GM19238 (cell line): ENCODE measurements at regions not wholly inside any gene's neighbourhood (a gene's known extent, or its start where the extent isn't known, plus 50 kb on each side); places are given as distances from the start of the nearest gene placed in this dataset.
"Not testable (repeated sequence)": the region's sequence is repeated elsewhere in the genome, so short reads cannot be mapped to it uniquely, and the experiment has no call there.

Experiments
- DNase-seq: peaks from one replicate; pipeline ENCODE4 v3.0.0; 2011; ENCODE audit warnings: low spot score; ENCODE audit not compliant: insufficient read length

DNA sequence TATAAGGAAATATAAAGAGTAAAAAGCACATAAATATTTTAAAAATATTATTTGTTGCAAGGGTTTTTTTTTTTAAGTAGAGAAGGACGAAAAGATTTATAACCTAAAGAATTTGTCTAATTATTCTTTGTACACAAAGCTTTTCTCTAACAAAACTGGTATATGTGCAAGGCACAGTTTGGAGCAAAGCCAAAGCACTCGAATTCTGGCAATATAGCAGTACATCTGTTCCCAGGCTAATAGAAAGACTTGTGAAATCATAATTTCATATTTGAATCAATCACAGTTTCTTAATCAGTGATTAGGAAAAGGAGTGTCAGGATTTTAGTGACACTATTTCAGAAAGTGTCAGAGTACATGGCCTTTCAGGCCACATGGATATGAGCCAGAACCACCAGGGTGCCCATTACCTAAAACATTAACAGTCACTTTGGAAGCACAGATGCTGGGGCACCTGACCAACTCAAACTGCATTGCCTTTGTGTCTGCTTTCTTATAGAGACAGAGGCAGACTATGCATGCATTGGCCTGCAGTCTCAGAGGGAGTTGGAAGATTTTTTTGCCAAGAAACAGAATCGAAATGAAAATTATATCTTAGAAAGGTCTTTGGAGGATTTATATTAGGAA lies 651.8 kb upstream of the SGO1 start:
- no peak for DNase-seq

DNA sequence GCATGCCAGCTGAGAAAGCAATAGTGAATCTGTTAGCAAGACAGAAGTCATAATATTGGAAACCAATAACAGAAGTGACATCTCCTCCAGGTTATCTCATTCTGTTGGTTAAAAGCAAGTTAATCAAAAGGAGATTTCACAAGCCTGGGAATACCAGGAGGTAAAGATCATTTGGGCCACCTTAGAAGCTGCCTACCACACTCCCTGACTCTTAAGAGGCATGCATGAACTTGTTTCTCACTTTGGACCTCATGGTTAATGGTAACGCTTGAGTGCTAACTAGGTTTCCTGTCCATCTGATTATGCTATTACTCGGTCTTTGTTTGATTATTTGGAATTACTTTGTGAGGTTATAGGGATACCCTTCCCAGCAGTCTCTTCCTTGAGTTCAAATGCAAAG lies 650.8 kb upstream of the SGO1 start:
- DNase-seq, result no peak

DNA sequence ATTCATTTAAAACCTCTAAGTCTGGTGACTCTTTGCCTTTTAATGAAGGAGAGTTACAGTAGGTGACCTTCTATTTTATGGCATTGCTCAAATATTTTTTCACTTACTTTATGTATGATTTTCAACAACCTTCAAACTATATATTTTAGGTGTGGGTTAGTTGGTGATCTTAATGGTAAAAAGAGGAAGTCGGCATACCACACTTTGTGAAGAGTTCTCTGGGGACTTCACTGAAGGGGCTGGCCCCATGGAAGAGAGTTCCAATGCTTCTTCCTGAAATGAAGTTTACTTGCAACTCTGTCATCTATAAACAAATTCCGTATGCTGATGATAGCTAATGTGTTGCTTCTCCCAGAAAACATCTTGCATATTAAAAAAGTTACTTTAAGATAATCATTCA lies 647.0 kb upstream of the SGO1 start:
- no peak for DNase-seq

DNA sequence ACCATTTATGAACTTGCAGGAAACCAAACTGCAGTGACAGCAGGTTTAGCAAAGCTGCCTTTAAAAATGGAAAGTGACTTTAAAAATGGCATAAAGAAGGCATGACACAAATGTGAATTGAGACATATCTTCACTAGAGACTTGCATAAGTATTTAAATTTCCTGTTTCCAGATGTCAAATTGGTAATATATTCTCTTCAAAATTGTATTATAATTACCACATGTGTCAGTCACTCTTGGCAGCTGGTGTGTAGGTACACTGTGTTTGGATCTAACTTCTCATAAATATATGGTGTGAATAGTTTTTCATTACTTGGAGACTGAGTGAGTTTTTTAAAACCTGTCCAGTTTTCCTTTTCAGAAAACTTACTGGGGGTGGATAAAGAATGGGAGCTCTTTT lies 636.2 kb upstream of the SGO1 start:
- DNase-seq, result no peak

DNA sequence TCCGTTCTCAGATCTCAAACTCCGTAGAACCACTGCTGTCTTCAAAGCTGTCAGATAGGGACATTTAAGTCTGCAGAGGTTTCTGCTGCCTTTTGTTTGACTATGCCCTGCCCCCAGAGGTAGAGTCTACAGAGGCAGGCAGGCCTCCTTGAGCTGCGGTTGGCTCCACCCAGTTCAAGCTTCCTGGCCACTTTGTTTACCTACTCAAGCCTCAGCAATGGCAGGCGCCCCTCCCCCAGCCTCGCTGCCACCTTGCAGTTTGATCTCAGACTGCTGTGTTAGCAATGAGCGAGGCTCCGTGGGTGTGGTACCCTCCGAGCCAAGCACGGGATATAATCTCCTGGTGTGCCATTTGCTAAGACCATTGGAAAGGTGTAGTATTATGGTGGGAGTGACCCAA lies 634.9 kb upstream of the SGO1 start:
- DNase-seq, result not testable (repeated sequence)

DNA sequence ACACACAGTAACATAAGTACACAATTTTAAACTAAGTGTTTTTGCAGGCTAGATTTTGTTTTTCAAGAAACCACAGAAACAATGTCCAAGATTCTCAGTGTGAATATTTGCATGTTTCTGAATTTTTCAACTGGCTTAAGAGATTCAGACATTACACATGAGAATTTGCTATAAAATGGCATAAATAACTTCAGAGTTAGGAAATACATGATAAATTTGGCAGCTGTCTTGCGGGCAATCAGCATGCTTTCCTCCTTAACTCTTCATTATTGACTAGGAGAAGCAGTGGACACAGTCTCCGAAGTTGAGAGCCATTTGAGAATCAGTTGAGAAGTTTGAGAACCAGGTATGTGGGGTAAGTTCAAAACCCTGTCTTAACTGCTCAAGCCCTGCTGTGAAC lies 625.6 kb upstream of the SGO1 start:
- DNase-seq, result no peak

DNA sequence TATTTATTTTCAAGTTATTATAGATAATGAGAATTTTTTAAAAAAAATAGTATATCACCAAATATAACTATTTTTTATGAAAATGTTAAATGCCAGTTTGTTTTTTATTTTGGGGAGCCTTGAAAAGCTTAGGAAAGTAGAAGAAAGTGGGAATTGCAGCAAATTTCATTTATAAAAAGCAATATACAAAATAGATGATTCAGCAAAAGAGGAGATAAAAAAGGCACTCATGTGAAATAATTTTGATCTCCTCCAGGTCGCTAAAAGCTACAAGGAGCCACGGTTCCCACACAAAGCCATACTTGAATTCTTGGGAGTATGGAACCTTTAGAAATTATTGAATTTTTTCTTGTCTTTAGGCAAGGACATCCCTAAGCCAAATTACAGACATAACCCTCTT lies 625.0 kb upstream of the SGO1 start:
- DNase-seq, result no peak

DNA sequence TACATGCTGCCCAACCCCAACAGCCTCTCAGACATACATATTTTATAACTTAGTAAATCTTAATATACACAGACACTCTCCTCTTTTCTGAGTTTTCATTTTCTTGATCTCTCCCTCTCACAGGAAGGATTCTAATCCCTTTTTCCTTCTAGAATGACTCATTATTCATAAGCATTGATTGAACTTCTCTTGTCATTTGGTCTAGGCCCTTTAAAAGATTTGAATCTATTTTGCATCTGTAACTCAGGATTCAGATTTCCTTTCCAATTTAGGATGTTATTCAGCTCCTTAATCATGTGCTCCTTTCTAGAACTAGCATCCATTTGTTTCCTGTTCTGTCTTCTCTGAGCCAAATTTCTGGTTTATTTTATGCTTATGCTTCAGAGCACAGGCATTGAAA lies 624.5 kb upstream of the SGO1 start:
- DNase-seq, result no peak

DNA sequence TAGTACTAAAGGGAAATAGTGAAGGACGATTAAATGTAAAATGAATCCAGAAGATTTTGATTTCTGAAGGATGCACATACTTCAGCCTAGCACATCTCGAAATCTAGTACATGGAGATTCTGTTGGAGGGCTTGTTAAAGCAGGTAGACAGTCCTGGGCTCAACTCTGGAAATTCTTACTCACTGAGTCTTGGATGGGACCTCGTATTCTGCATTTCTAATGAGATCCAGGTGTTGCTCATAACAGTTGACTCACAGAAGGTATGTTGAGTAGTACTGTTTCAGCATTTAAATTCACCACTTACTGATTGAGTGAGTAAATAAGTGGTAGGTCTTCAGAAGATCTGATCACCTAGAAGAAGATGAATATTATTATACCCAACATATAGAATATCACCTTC lies 623.4 kb upstream of the SGO1 start:
- DNase-seq, result no peak

DNA sequence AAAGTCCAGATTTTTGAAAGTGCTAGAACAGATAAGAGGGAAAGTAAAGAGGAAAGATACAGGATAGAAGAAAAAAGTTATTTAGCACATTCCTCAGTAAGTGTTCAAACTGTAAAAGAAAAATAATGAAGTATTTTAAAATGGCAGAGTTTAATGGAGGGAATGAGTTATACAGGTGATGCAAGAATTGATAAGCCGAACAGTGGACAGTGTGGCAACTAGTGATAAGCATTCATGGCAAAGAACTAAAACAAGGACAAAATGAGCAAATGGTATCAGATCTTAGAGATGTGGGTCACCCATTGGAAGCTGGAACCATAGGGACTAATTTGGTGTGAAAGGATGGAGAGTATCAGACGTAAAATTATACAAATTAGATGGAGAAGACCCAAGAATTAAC lies 622.9 kb upstream of the SGO1 start:
- no peak for DNase-seq

DNA sequence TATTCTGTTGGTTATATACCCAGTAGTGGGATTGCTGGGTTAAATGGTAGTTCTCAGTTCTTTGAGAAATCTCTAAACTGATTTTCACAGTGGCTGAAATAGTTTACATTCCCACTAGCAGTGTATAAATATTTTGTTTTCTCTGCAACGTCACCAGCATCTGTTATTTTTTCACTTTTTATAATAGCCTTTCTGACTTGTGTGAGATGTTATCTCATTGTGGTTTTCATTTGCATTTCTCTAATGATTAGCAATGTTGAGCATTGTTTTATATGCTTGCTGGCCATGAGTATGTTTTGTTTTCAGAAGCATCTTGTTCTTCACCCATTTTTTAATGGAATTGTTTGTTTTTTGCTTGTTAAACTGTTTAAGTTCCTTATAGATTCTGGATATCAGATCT lies 612.7 kb upstream of the SGO1 start:
- DNase-seq, result no peak

DNA sequence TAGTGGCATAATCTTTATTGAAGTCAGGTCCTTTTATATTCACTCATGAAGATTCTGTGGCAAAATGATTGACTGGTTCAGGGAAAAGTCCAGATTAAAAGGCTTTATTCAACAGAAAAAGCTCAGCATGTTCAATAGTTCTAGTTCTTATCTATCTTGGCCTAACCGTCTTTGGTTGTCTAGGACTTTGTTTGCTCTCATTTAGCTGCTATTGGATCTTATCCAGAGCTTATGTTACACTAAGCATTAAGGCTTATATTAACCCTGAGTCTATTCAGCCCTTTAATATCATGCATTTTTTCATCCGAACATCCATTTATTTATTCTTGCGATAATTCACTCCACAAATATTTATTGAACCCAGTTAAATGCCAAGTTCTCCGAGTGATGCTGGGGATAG lies 601.0 kb upstream of the SGO1 start:
- DNase-seq, result no peak

DNA sequence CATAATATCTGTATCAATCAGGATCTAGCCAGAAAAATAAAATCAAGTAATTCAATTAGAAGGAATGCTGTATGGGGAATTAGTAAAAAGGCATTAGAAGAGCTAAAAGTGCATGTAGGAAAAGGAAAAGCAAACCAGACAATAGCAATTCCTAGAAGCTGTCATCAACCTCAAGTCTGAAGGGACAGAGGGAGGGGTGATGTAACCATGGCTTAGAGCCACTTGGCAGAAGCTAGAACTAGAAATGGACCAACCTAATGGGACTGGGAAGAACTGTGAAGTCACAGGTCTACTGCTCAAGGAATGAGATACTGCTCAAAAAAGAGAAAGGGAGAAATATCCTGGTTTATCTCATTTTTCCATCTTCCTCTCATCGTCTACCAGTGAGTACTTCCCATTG lies 590.7 kb upstream of the SGO1 start:
- no peak for DNase-seq

DNA sequence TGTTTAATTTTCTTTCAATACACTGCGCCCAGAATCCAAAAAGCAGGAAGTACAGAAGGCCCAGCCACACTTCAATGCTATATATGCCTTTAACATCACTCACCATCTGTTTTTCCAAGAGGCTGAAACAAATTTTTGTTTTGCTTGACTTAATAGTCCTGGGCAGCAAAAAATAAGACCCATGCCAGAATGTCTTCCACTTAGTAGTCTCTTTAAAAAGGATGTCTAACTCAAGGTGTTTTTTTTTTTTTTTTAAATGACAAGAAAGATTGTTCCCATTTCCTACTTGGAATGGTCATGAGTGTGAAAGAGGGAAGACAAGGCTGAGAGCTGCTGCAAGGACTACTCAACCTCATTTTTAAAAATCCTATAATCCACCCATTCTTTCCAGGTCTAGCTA lies 590.3 kb upstream of the SGO1 start:
- no peak for DNase-seq

DNA sequence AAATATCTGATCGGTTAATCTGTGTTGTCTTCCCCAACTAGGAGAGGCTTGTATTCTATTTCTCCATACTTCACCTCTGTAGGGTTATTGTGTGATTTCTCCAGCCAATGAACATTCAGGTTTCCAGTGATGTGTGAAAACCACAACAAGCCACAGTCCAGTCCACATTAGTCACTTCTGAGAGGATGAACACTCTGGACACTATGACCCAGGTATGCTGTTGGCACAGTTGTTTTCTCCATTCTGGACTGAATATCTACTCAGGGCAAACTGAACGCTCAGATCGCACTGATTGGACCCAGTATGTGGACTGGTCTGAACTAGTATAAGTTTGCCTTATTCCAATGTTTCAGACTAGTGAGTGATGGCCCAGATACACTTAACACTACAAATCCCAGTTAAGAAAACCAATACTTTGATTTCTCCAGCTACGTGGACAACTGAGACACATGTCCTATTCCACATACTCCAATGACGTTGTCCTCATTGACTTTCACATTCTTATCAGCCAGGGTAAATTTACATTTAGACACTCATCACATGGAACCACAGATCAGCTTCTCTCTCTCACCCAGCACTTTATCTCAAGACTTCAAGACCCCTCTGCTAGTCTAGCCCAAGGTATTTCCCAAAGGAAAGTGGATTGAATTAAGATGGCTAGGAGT lies 587.4 kb upstream of the SGO1 start:
- DNase-seq, result no peak

DNA sequence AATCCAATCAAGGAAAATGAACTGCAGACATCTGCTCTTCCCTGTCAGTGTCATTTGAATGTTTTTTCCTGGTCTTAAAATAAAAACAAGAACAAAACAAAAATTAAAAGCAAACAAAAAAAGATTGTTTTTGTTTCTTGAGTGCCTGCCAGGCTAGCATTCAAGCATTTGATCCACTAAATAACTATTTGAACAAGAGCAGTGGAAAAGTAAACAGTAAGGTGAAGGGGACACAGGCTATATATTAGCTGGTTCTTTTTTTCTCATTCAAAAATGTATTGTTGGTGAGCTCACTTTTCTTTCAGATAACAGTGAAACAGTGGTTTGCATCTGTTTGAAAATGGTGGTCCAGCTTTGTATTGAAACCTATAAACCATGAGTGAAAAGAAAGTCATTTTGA lies 586.9 kb upstream of the SGO1 start:
- DNase-seq, result no peak

DNA sequence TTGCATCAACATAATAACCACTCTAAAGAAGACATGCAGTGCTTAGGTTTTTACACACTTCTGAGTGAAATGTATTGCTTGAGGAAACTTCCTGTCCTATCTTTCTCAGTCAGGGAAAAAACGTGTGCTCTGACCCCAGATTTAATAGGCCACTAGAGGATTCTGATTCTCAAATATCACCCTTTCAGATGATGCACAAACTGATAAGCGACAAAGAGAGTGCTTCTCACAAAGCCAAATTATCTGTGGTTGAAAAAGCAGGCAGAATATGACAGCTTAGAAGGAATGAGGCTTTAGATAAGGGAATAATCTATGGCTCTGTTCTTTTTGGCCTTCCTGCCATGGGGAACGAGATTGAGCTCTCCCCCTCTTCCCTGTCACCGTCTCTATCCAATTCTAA lies 583.4 kb upstream of the SGO1 start:
- no peak for DNase-seq

DNA sequence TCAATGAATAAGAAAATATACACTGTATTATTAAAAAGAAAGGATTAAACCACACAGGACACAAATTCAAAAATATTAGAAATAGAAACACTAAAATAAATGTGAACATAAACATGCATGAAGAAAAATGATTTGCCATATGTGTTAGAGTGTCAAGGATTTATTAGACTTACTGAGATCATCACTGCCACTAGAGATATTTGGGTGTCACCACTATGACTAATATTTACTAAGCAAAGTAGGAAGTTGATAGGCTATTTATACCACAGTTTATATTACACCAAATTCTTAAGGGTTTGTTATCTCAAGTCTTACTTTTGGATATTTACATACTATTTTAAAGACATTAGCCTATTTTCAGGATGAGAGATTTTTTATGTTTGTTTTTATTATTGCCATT lies 575.0 kb upstream of the SGO1 start:
- DNase-seq, result no peak

DNA sequence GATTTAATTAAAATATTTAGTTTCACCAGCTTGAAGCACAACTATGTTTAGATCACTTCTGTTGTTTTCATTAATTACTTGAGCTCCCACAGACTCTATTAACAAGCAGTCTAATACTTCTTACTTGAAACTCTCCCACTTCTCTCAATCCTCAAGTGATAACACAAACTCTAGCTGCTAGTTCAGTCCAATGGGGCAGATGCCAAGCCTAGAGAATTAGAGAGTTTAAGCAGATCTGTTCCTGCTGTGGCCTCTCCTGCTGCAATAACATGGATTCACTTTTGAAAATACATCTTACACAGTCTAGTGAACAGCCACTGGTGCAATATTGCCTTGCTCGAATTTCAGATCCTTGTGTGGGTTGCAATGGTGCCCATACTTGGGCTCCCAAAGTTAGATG lies 566.4 kb upstream of the SGO1 start:
- no peak for DNase-seq

DNA sequence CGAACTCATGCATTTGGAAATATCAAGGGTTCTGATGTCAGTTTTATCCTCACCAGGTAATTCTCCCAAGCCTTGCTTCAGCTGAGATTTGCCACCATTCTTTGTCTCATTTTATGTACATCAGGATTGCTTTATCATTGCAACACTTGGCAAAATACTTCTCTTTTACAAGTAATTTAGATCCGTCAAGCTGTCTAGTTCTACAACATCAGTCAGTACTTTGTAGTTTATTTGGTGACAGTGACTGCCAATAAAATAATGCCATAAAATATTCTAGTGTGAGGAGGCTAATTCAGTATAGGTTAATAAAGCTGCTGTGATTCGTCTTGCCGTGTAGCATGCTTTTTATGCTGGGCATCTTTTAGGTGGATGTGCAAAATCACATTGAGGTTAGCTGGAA lies 565.3 kb upstream of the SGO1 start:
- no peak for DNase-seq

DNA sequence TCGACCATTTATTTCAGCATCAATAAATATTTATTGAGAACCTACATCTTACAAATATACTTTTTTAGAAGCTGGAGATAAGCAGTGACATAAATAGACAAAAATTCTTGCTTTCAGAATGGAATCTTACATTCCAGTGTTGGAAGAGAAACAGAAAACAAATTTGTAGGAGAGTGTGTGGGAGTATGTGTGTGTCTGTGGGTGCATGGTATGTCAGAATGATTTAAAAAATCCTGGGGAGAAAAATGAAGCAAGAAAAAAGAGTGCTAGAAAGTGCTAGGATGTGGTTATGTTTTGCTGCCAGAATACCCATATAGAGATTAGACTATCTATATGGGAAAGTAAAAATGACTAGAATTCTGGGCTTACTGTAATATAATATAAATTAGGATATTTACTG lies 561.7 kb upstream of the SGO1 start:
- DNase-seq, result no peak

DNA sequence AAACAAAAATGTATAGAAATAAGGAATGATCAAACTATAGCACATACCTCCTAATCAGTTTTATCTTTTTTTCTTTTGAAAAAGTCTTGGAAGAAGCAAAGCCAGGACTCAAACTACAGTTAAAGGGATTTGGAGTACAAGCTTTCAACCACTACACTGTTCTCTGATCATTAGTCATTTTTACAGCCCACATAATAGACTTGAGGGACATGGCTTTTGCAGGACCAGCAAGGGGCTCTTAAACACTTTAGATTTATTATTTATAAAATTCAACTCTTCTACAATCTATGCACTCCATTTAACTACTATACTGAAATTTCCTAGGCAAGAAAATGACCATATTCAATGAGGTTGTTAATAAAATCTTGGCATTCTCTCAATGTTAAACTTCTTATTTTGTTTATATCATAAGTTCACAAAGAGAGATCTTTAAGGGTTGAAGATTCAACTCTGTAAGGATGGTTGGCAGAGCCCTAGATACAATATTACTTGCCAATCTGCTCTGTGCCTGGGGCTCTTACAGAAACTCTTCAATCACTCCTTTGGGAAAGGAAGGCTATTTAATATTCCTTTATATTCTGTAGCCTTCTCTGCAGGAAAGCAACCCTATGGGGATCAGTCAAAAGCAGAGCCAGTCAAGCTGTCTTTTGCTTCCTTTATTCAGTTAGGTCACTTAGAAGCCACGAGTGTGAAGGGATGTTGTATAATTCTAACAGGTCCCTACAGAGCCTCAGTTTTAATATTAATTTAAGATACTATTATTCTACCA lies 557.7 kb upstream of the SGO1 start:
- no peak for DNase-seq
